Panc1 (cell line): ENCODE measurements at regions not wholly inside any gene's neighbourhood (a gene's known extent, or its start where the extent isn't known, plus 50 kb on each side); places are given as distances from the start of the nearest gene placed in this dataset.

ENCODE experiments used
- ATAC-seq: fragments of 200-7000 bp; cut with Tn5 transposase; 2 replicates; pipeline ENCODE4 v1.9.1; 2020; ENCODE audit warnings: mild to moderate bottlenecking, moderate library complexity
- BruUV-seq: library from RNA; stranded (reverse); fragments of 400-500 nt; replicated peaks from 2 replicates; lab custom pipeline; 2021; lab: Mats Ljungman, UMichigan
- CTCF ChIA-PET: fragments of 300-600 bp; sonication (Branson Sonifier 250); formaldehyde crosslinking; loops from one replicate; lab custom pipeline; 2022; ENCODE audit warnings: antibody characterized with exemption; lab: Charles Lee
- POLR2A ChIA-PET: fragments of 300-600 bp; sonication (Branson Sonifier 250); formaldehyde crosslinking; loops from one replicate; lab custom pipeline; 2022; ENCODE audit warnings: antibody characterized with exemption; lab: Charles Lee
- DNase-seq: peaks from one replicate; pipeline ENCODE4 v3.0.0-alpha.2; 2010; ENCODE audit warnings: low read depth, low spot score
- H3K27ac ChIP-seq: 2 replicates; pipeline ENCODE4 v1.5.1; 2011; ENCODE audit warnings: mild to moderate bottlenecking, low read length, inconsistent platforms
- H3K27me3 ChIP-seq: fragments of 200-500 bp; sonication (Bioruptor generic); 2 replicates; pipeline ENCODE4 v1.6.0; 2014; ENCODE audit warnings: low read length, inconsistent platforms; ENCODE audit not compliant: control insufficient read depth, insufficient read depth
- H3K36me3 ChIP-seq: fragments of 200-500 bp; sonication (Bioruptor generic); 2 replicates; pipeline ENCODE4 v1.5.1; 2014; ENCODE audit warnings: inconsistent platforms, mild to moderate bottlenecking, low read length, moderate library complexity; ENCODE audit not compliant: control insufficient read depth, insufficient read depth
- H3K4me1 ChIP-seq: 2 replicates; pipeline ENCODE4 v1.5.1; 2011; ENCODE audit warnings: inconsistent platforms, mild to moderate bottlenecking, low read length, moderate library complexity; ENCODE audit not compliant: control insufficient read depth, insufficient read depth
- H3K4me3 ChIP-seq, 2 experiments: 2 replicates each; pipeline ENCODE4 v1.5.1; 2011 to 2012; ENCODE audit warnings: low read depth in 2 of 2, low read length in 2 of 2, mild to moderate bottlenecking in 2 of 2, inconsistent platforms in 1 of 2, moderate library complexity in 1 of 2
- H3K9me3 ChIP-seq: fragments of 200-500 bp; sonication (Bioruptor generic); 2 replicates; pipeline ENCODE4 v1.5.1; 2014; ENCODE audit warnings: low read depth, mild to moderate bottlenecking, inconsistent platforms, low read length, moderate library complexity; ENCODE audit not compliant: control insufficient read depth, insufficient read depth
- POLR2AphosphoS5 ChIP-seq: IDR thresholded peaks from 2 replicates; pipeline ENCODE4 v1.6.1; 2012; ENCODE audit warnings: mild to moderate bottlenecking, low read depth, low read length, moderate library complexity
- SIN3A ChIP-seq: IDR thresholded peaks from 2 replicates; pipeline ENCODE4 v1.6.1; 2012; ENCODE audit warnings: low read depth, mild to moderate bottlenecking, low read length, moderate library complexity, borderline replicate concordance; ENCODE audit not compliant: insufficient read depth
- TCF7L2 ChIP-seq: IDR thresholded peaks from 2 replicates; pipeline ENCODE4 v1.6.1; 2011; ENCODE audit warnings: mild to moderate bottlenecking, low read depth, low read length, inconsistent platforms
- in situ Hi-C: cut with HindIII; loops from 2 replicates; pipeline ENCODE4 v1.10.0; 2016; ENCODE audit warnings: low sequenced_read_pairs, low pct_unique_long_range_greater_than_20kb
- intact Hi-C: fragments of 100-400 bp; cut with micrococcal nuclease; formaldehyde crosslinking; loops from one replicate; pipeline ENCODE4 v1.10.0; 2022; ENCODE audit not compliant: unreplicated experiment
- TF ChIP-seq, protein P1 (sequence below), 2 experiments: IDR thresholded peaks; 2 replicates each; pipeline ENCODE4 v1.6.1; 2011 to 2012; ENCODE audit warnings: low read depth in 2 of 2, control low read depth in 1 of 2, low read length in 1 of 2, mild to moderate bottlenecking in 1 of 2, moderate library complexity in 1 of 2; ENCODE audit not compliant: insufficient read depth in 1 of 2
- TF ChIP-seq, protein P2 (sequence below): fragments of 450-650 bp; IDR thresholded peaks from 2 replicates; pipeline ENCODE4 v1.5.1; 2017; ENCODE audit warnings: mild to moderate bottlenecking

DNA sequence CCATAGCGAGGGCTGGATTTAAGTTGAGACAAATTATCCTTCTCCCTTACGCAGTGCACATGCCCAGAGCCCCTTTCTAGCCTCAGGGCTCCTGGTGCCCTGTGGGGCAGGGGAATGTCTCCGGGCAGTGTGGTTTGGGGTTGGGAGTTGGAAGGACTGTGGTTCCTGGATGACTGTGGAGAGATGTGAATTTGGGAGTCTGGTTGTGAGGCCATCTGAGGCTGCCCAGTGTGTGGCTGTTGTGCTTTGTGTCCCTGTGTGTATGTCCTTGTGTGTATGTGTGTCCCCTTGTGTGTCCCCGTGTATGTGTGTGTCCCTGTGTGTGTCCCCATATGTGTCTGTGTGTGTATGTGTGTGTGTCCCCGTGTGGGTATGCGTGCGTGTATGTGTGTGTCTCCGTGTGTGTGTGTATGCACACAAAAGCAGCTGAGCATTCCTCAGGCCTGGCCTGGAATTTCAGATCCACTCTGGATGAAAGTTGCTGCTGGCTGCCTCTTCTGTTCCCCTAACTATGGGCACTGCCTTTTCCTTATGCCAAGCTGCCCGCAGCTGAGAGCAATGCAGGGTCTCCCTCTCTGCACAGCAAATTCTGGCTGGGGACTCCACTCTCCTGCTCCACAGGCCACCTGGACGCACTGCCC lies 65.4 kb downstream of the UBIAD1 start:
- no peak for ATAC-seq
- BruUV-seq, result no TSS peak
- no peak overlapping the region for H3K27ac ChIP-seq
- DNase-seq, result no peak
- ChIA-PET POLR2A (no interaction called here), CTCF (no interaction called here)
- intact Hi-C loops, result loop anchor here (10.0 kb wide), 2 partner anchors 136 to 306 kb away; partner anchors contain the start of gene DISP3
- in situ Hi-C loops, result no loop called here
- no peaks in the 10 kb centered on the region for H3K36me3 ChIP-seq
- no peaks in the 10 kb centered on the region for H3K4me1 ChIP-seq
- no peaks in the 10 kb centered on the region for H3K9me3 ChIP-seq
- H3K27me3 ChIP-seq, result no peaks in the 10 kb centered on the region
- TF ChIP-seq, protein P1, sequence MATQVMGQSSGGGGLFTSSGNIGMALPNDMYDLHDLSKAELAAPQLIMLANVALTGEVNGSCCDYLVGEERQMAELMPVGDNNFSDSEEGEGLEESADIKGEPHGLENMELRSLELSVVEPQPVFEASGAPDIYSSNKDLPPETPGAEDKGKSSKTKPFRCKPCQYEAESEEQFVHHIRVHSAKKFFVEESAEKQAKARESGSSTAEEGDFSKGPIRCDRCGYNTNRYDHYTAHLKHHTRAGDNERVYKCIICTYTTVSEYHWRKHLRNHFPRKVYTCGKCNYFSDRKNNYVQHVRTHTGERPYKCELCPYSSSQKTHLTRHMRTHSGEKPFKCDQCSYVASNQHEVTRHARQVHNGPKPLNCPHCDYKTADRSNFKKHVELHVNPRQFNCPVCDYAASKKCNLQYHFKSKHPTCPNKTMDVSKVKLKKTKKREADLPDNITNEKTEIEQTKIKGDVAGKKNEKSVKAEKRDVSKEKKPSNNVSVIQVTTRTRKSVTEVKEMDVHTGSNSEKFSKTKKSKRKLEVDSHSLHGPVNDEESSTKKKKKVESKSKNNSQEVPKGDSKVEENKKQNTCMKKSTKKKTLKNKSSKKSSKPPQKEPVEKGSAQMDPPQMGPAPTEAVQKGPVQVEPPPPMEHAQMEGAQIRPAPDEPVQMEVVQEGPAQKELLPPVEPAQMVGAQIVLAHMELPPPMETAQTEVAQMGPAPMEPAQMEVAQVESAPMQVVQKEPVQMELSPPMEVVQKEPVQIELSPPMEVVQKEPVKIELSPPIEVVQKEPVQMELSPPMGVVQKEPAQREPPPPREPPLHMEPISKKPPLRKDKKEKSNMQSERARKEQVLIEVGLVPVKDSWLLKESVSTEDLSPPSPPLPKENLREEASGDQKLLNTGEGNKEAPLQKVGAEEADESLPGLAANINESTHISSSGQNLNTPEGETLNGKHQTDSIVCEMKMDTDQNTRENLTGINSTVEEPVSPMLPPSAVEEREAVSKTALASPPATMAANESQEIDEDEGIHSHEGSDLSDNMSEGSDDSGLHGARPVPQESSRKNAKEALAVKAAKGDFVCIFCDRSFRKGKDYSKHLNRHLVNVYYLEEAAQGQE (IDR thresholded peaks at IDR 0.05; ENCODE audit: insufficient read depth in 1 of 2, low read depth in 2 of 2, low read length in 1 of 2), result no peak
- TF ChIP-seq, protein P2, sequence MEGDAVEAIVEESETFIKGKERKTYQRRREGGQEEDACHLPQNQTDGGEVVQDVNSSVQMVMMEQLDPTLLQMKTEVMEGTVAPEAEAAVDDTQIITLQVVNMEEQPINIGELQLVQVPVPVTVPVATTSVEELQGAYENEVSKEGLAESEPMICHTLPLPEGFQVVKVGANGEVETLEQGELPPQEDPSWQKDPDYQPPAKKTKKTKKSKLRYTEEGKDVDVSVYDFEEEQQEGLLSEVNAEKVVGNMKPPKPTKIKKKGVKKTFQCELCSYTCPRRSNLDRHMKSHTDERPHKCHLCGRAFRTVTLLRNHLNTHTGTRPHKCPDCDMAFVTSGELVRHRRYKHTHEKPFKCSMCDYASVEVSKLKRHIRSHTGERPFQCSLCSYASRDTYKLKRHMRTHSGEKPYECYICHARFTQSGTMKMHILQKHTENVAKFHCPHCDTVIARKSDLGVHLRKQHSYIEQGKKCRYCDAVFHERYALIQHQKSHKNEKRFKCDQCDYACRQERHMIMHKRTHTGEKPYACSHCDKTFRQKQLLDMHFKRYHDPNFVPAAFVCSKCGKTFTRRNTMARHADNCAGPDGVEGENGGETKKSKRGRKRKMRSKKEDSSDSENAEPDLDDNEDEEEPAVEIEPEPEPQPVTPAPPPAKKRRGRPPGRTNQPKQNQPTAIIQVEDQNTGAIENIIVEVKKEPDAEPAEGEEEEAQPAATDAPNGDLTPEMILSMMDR, result no peak
- TF ChIP-seq SIN3A (no peak), POLR2AphosphoS5 (no peak), TCF7L2 (no peak)
- no peak overlapping the region for H3K4me3 ChIP-seq

DNA sequence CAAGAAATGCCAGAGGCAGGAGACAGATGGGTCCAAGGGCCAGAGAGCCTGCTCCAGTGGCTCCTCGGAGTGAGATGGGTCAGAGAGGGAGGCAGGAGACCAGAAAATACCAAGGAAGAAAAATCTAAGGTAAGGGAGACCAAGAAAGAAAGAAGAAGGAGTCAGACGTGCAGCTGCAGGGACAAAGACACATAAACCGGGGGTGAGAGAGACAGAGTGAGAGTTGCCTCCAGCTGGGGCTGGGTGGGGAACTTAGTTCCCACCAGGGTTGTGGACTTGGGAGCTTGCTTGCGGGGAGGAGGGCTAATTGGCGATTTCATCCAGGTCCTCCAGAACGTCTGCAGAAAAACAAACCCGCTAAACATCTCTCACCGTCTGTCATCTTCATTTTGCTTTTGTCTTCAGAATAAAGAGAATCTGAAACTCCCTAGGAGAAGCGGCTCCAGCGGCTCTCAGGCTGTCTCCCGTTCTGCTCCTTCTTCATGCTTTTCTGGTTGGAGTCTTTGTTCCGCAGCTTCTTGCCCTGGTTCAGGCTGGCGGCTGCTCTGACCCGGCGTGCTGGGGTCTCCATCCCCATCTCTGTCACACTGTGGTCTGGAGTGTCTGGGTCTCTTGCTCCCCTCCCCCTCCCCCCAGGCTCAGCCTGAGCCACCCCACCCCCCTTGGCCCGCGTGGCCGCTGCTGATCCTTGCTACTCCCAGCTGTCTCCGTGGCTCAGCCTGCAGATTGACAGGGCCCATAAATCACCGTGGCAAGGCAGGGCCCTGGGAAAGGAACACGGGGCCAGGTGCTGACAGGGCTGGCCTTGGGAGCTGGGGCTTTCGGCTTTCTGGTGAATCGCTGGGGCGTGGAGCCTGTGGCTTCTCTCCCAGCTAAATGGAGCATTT lies 66.6 kb downstream of the UBIAD1 start:
- ATAC-seq (no peak), DNase-seq (no peak)
- H3K4me3 ChIP-seq, result no peak overlapping the region
- H3K9me3 ChIP-seq, result no peaks in the 10 kb centered on the region
- no peaks in the 10 kb centered on the region for H3K36me3 ChIP-seq
- BruUV-seq, result no TSS peak
- CTCF ChIA-PET, result no interaction called here
- in situ Hi-C loops, result no loop called here
- H3K27ac ChIP-seq, result no peak overlapping the region
- POLR2A ChIA-PET, result no interaction called here
- no peak for TF ChIP-seq TCF7L2
- TF ChIP-seq, protein P2, result no peak
- no peaks in the 10 kb centered on the region for H3K27me3 ChIP-seq
- intact Hi-C loops, result loop anchor here (10.0 kb wide), 2 partner anchors 135 to 305 kb away; partner anchors contain the start of gene DISP3
- H3K4me1 ChIP-seq, result no peaks in the 10 kb centered on the region
